Right lobe of liver (tissue), 6 donors: ENCODE measurements at regions not wholly inside any gene's neighbourhood (a gene's known extent, or its start where the extent isn't known, plus 50 kb on each side); places are given as distances from the start of the nearest gene placed in this dataset.

Experiments
- ATAC-seq, 4 donors: fragments of 200-7000 bp; cut with Tn5 transposase; one replicate each; pipeline ENCODE4 v1.9.1; 2020; ENCODE audit warnings: mild to moderate bottlenecking in 4 of 4, moderate library complexity in 4 of 4
- DNase-seq, 3 donors: peaks; one replicate each; pipeline ENCODE4 v3.0.0-alpha.2; 2020
- H3K27ac ChIP-seq, 3 donors: fragments of 200-600 bp; one replicate each; pipeline ENCODE4 v1.8.0; 2022
- H3K27me3 ChIP-seq, 2 donors: fragments of 200-600 bp; one replicate each; pipeline ENCODE4 v1.8.0; 2022
- H3K36me3 ChIP-seq, 4 donors: fragments of 200-600 bp; sonication (generic) in 1 of 4; one replicate each; pipeline versions ENCODE4 v1.5.1 to v1.8.0; 2017 to 2022; ENCODE audit warnings: control low read depth in 1 of 4
- H3K4me1 ChIP-seq, 4 donors: fragments of 200-600 bp; sonication (generic) in 1 of 4; one replicate each; pipeline versions ENCODE4 v1.5.1 to v1.8.0; 2017 to 2022; ENCODE audit warnings: control low read depth in 1 of 4
- H3K4me3 ChIP-seq, 3 donors: fragments of 200-600 bp; one replicate each; pipeline ENCODE4 v1.8.0; 2022
- H3K9me3 ChIP-seq, 4 donors: fragments of 200-600 bp; sonication (generic) in 1 of 4; one replicate each; pipeline versions ENCODE4 v1.5.1 to v1.8.0; 2017 to 2022; ENCODE audit warnings: control low read depth in 1 of 4
- POLR2A ChIP-seq: fragments of 450-650 bp; IDR thresholded peaks from one replicate; pipeline ENCODE4 v1.6.1; 2017; ENCODE audit warnings: antibody characterized with exemption, mild to moderate bottlenecking
- WGBS: methylation state at CpG from one replicate; pipeline ENCODE4 v1.1.6; 2018; ENCODE audit warnings: low coverage, low lambda C conversion rate; ENCODE audit not compliant: insufficient coverage; ENCODE audit errors: missing lambda C conversion rate; 5-methylcytosine and 5-hydroxymethylcytosine counted together
- intact Hi-C, 2 donors: fragments of 100-400 bp; cut with DNase I; formaldehyde crosslinking; loops; one replicate each; pipeline versions ENCODE4 v1.11.2 to v1.14.1; 2022
- TF ChIP-seq, protein P1 (sequence below), 4 donors: fragments of 200-600 bp in 3 of 4; fragments of 450-650 bp in 1 of 4; IDR thresholded peaks; one replicate each; pipeline versions ENCODE4 v1.5.1 to v1.8.0; 2016 to 2022; ENCODE audit warnings: antibody characterized with exemption in 4 of 4, mild to moderate bottlenecking in 2 of 4
- donor health status: DM: no; HTN: yes; CAD: no.
- donor health status: DM: no; HTN: no; CAD: no.
- donor health status: DM: no; HTN: no; CAD: no.
- donor health status: DM: no; HTN: yes; CAD: no.
- donor health status: DM: no; HTN: yes; CAD: no.

DNA sequence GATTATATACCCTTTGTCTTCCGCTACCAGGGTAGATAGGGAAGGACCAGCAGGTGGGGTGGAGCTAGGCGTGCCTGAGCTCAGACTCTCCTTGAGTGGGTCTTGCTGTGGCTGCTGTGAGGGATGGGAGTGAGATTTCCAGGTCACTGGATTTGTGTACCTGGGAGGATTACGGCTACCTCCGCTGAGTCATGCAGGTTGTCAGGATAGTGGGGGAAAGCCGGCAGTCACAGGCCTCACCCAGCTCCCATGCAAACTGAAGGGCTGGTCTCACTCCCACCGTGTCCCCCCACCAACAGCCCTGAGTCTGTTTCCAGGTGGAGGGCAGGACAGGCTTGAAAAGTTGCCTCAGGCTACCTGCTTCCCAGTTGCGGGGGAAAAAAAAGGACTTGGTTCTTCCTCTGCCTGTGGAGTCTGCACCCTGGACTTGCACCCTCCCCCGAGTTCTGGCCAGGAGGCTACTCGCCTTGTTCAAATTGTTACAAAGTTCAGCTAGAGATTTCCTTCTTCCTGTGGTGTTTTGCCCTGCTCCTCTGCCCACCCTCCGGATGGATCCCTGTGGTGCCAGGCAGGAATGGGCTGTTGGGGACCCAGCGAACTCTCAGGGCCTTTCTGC lies 268.3 kb downstream of the VAPA start:
- no peak for TF ChIP-seq POLR2A
- TF ChIP-seq, protein P1, sequence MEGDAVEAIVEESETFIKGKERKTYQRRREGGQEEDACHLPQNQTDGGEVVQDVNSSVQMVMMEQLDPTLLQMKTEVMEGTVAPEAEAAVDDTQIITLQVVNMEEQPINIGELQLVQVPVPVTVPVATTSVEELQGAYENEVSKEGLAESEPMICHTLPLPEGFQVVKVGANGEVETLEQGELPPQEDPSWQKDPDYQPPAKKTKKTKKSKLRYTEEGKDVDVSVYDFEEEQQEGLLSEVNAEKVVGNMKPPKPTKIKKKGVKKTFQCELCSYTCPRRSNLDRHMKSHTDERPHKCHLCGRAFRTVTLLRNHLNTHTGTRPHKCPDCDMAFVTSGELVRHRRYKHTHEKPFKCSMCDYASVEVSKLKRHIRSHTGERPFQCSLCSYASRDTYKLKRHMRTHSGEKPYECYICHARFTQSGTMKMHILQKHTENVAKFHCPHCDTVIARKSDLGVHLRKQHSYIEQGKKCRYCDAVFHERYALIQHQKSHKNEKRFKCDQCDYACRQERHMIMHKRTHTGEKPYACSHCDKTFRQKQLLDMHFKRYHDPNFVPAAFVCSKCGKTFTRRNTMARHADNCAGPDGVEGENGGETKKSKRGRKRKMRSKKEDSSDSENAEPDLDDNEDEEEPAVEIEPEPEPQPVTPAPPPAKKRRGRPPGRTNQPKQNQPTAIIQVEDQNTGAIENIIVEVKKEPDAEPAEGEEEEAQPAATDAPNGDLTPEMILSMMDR (IDR thresholded peaks at IDR 0.05) = no peak
- no peaks in the 10 kb centered on the region for H3K9me3 ChIP-seq
- H3K4me3 ChIP-seq = no peak overlapping the region
- DNase-seq (no peak), ATAC-seq (no peak)
- H3K27ac ChIP-seq = no peak overlapping the region
- intact Hi-C loops = no loop called here
- H3K36me3 ChIP-seq = no peaks in the 10 kb centered on the region
- no peaks in the 10 kb centered on the region for H3K27me3 ChIP-seq
- 70% methylated on average over 3 of the region's 11 CpGs for WGBS
- H3K4me1 ChIP-seq = no peaks in the 10 kb centered on the region

DNA sequence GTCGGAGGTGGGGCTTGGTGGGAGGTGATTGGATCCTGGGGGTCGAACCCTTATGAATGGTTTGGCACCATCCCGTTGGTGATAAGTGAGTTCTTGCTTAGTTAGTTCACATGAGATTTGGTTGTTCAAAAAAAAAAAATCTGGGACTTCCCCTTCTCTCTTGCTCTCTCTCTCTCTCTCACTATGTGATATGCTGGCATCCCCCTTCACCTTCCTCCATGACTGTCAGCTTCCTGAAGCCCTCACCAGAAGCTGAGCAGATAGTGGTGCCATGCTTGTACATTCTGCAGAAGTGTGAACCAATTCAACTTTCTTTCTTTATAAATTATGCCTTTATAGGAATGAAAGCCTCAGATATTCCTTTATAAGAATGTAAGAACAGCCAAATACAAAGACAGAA lies 269.7 kb upstream of the APCDD1 start:
- intact Hi-C loops = no loop called here
- DNase-seq = no peak
- H3K4me1 ChIP-seq = peaks cover 0 to 10% (median 0%) of the 10 kb centered on the region in 4 donors
- H3K9me3 ChIP-seq = no peaks in the 10 kb centered on the region
- WGBS = 65% methylated on average over 3 of the region's 3 CpGs
- H3K27ac ChIP-seq = no peak overlapping the region
- H3K4me3 ChIP-seq = no peak overlapping the region
- ATAC-seq = no peak
- TF ChIP-seq, protein P1 (IDR thresholded peaks at IDR 0.05) = no peak
- TF ChIP-seq POLR2A = no peak
- no peaks in the 10 kb centered on the region for H3K36me3 ChIP-seq
- H3K27me3 ChIP-seq = no peaks in the 10 kb centered on the region

DNA sequence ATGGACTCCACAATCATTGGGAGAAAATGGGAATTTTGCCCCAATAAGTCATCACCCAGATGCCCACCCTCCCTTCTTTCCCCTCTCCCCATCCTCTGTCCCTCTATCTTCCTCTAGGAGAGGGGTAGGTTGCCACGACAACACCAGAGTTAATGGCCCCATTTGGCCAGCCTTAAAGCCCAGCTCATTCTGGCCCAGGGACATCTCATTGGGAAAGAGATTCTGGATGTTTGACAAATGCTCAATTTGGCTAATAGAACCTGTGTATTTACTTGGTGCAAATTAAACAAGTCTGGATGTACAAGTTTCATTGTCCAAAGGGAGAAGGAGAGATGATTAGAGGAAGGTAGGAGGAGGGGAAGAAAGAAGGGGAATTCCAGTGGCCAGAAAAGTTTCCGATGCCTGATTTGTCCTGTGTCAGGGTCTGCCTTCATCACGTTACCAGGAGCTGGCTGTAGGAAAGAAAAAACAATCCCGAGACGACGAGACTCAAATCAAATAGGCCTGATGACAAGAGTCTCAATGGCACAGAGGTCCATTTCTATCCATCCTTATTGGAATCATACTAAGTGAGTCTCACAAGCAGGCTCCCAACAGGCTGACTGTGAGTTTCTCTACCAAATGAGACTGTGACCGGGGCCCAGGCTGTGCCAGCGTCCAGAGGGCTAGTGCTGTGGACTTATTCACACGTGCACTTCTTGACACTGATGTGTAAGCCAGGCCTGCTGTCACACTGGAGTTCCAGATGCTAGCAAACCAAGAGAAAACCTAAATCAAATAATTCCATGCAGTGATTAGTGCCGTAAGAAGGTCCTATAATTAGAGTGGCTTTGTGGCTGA lies 265.2 kb upstream of the APCDD1 start:
- no peak overlapping the region for H3K27ac ChIP-seq
- H3K9me3 ChIP-seq = no peaks in the 10 kb centered on the region
- no peaks in the 10 kb centered on the region for H3K36me3 ChIP-seq
- no peak overlapping the region for H3K4me3 ChIP-seq
- intact Hi-C loops = no loop called here
- no peaks in the 10 kb centered on the region for H3K27me3 ChIP-seq
- DNase-seq (no peak), ATAC-seq (peak in 3 of 4 donors; percentile 54 to 91 (median 65))
- WGBS = 53% methylated on average over 7 of the region's 10 CpGs
- peaks cover 0 to 10% (median 0%) of the 10 kb centered on the region in 4 donors for H3K4me1 ChIP-seq
- TF ChIP-seq POLR2A = no peak
- TF ChIP-seq, protein P1 (IDR thresholded peaks at IDR 0.05) = no peak

DNA sequence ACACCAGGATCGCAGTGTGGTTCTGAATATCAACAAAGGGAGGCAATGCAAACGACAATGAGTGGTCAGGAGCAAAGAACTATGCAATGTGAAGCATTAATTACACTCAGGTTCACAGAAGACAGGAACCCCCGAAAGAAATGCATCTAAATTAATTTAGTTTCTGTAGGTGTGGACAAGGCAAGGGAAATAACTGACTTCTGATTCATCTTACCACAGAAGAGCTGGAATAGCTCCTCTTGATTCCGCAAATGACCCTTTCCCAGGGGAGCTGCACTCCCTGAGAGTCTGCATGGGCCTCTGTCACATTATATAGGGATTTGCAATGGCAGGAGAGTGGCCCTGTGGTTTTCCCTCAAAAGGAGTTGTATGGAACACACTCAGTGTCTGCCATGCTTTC lies 263.9 kb upstream of the APCDD1 start:
- intact Hi-C loops = no loop called here
- DNase-seq (no peak), ATAC-seq (no peak)
- no peak overlapping the region for H3K4me3 ChIP-seq
- TF ChIP-seq, protein P1 (IDR thresholded peaks at IDR 0.05) = no peak
- TF ChIP-seq POLR2A = no peak
- 23% methylated on average over 2 of the region's 4 CpGs for WGBS
- H3K27me3 ChIP-seq = no peaks in the 10 kb centered on the region
- no peak overlapping the region for H3K27ac ChIP-seq
- peaks cover 0 to 10% (median 0%) of the 10 kb centered on the region in 4 donors for H3K4me1 ChIP-seq
- H3K36me3 ChIP-seq = no peaks in the 10 kb centered on the region
- no peaks in the 10 kb centered on the region for H3K9me3 ChIP-seq
